Heart left ventricle (tissue), 16 donors: ENCODE measurements at regions not wholly inside any gene's neighbourhood (a gene's known extent, or its start where the extent isn't known, plus 50 kb on each side); places are given as distances from the start of the nearest gene placed in this dataset.
A peak's percentile ranks its signal among the peaks of the same experiment; 100 is the strongest.

Source experiments
- ATAC-seq, 4 donors: fragments of 200-7000 bp; cut with Tn5 transposase; one replicate each; pipeline ENCODE4 v1.9.1; 2020 to 2022; ENCODE audit warnings: moderate library complexity in 4 of 4, mild to moderate bottlenecking in 3 of 4, moderate number of reproducible peaks in 1 of 4
- DNase-seq, 5 donors: peaks; one replicate each; pipeline ENCODE4 v3.0.0-alpha.2; 2020
- H3K27ac ChIP-seq, 12 donors: fragments of 200-600 bp; sonication (generic) in 4 of 12; one replicate each; pipeline versions ENCODE4 v1.5.0 to v1.8.0; 2016 to 2022; ENCODE audit warnings: mild to moderate bottlenecking in 2 of 12
- H3K27me3 ChIP-seq, 9 donors: fragments of 200-600 bp; sonication (generic) in 2 of 9; one replicate each; pipeline versions ENCODE4 v1.5.1 to v1.8.0; 2016 to 2022; ENCODE audit warnings: mild to moderate bottlenecking in 3 of 9
- H3K36me3 ChIP-seq, 9 donors: fragments of 200-600 bp; sonication (generic) in 2 of 9; one replicate each; pipeline versions ENCODE4 v1.5.0 to v1.8.0; 2018 to 2022; ENCODE audit warnings: mild to moderate bottlenecking in 2 of 9
- H3K4me1 ChIP-seq, 12 donors: fragments of 200-600 bp; sonication (generic) in 4 of 12; one replicate each; pipeline versions ENCODE4 v1.5.0 to v1.8.0; 2016 to 2022; ENCODE audit warnings: mild to moderate bottlenecking in 3 of 12
- H3K4me3 ChIP-seq, 12 donors: fragments of 200-600 bp; sonication (generic) in 4 of 12; one replicate each; pipeline versions ENCODE4 v1.5.0 to v1.8.0; 2017 to 2022; ENCODE audit warnings: mild to moderate bottlenecking in 9 of 12, moderate library complexity in 4 of 12
- H3K9me3 ChIP-seq, 12 donors: fragments of 200-600 bp; sonication (generic) in 4 of 12; one replicate each; pipeline versions ENCODE4 v1.5.0 to v1.8.0; 2016 to 2022; ENCODE audit warnings: mild to moderate bottlenecking in 1 of 12
- CTCF ChIP-seq, 12 donors: fragments of 200-600 bp; sonication (generic) in 4 of 12; IDR thresholded peaks; one replicate each; pipeline versions ENCODE4 v1.5.0 to v1.8.0; 2018 to 2022; ENCODE audit warnings: antibody characterized with exemption in 12 of 12, mild to moderate bottlenecking in 5 of 12
- POLR2A ChIP-seq, 2 donors: fragments of 450-650 bp; IDR thresholded peaks; one replicate each; pipeline ENCODE4 v1.6.1; 2017; ENCODE audit warnings: antibody characterized with exemption in 2 of 2, mild to moderate bottlenecking in 2 of 2, moderate library complexity in 2 of 2
- WGBS, 4 donors: extraction: QIAGEN DNeasy Blood & Tissue Kit in 2 of 4; methylation state at CpG; one replicate each; pipeline versions ENCODE4 v1.1.5 to v1.1.7; 2013 to 2018; 5-methylcytosine and 5-hydroxymethylcytosine counted together
- intact Hi-C, 10 donors: fragments of 100-400 bp; cut with DNase I; formaldehyde crosslinking; loops; one replicate each; pipeline versions ENCODE4 v1.11.1 to v1.14.2; 2022
- donor health status: ischemic (EF 13 %, LVEDD 7.1; RV severe dilation, severe dysfunction).
- donor health status: healthy with polysubstance abuse.
- donor health status: DM: no; HTN: yes; CAD: no.
- donor health status: DM: no; HTN: no; CAD: no.
- donor health status: ischemic (EF 25% LVEDD 6.9; RV normal size, moderate dysfunction).
- donor health status: ischemic (EF 25% LVEDD 5.7; RV mildly dilated, moderate dysfunction).
- donor health status: healthy.
- donor health status: DM: yes; HTN: yes; CAD: no.
- donor health status: ischemic (EF 35%, LVEDD 5.7; RV mildly dilated, moderate dysfunction).
- donor health status: nonischemic (EF 11% LVEDD 7.7; RV severe dilation, severe dysfunction).
- donor health status: DM: yes; HTN: yes; CAD: no.
- donor health status: PGD.
- donor health status: ischemic (EF 29% LVEDD 5.4; RV normal size, mild dysfunction).
- donor health status: nonischemic (EF 23%, LVEDD 6.1; RV moderate dilation, normal function).

- 73 to 77% (median 76%) methylated on average over 1 of the region's 1 CpG for WGBS, 4 donors
- intact Hi-C loops, result no loop called here
- Histone ChIP-seq H3K36me3 (no peaks in the 10 kb centered on the region), H3K9me3 (no peaks in the 10 kb centered on the region), H3K27me3 (no peaks in the 10 kb centered on the region), H3K27ac (peak overlapping the region in 1 of 12 donors; percentile 85), H3K4me3 (peak overlapping the region in 2 of 12 donors; percentile 29 to 58), H3K4me1 (peaks cover 0 to 23% (median 0%) of the 10 kb centered on the region in 12 donors)
- TF ChIP-seq POLR2A (IDR thresholded peaks at IDR 0.05) (no peak), CTCF (IDR thresholded peaks at IDR 0.05) (no peak)
- DNase-seq (no peak), ATAC-seq (no peak)
These were observed 387.4 kb downstream of the CETN3 start for GRCh38 chr5:90022002-90022710.

DNA sequence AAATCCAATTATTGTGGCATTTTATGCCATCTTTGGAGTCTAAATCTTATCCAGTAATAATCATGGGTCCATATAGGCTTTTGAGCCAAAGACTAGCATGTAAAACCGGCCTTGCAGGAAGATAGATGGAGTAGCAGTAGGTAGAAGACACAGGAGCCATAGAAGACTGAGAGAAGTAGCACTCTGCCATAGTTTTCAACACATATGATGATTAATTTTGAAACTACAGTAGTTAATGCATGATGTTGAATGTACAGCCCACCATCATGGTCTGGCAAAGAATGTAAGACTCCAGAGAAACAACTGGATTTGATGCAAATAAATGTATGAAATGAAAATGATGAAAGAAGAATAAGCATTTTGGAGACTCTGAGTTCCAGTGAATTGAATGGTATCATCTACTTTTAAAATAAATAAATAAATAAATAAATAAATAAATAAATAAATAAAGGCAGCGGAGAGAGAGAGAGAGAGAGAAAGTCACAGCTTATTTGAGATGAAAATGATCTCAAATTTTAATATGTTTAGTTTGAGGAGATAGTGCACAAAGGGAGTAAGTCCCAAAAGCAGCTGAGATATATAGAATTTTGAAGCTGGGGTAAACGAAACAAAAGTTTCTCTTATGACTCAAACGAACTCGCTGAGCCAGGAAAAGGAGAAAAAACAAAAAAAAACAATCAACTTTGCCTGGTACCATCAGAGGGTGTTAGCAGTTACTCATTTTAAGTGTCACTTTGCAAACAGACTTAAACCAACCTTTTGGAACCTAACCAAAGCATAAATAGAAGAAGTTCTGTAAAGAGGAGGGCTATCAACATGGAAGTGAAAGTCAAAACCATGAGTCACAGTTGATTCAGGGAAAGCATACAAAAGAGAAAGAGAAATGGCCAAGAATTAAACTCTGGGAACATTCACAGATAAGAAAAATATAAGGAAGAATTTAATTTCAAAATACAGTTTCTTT lies 388.7 kb downstream of the CETN3 start:
- H3K36me3 ChIP-seq, result no peaks in the 10 kb centered on the region
- TF ChIP-seq CTCF (IDR thresholded peaks at IDR 0.05), result no peak
- TF ChIP-seq POLR2A (IDR thresholded peaks at IDR 0.05), result no peak
- DNase-seq (no peak), ATAC-seq (peak in 3 of 4 donors; percentile 44 to 80 (median 62))
- H3K4me3 ChIP-seq, result peak overlapping the region in 10 of 12 donors; percentile 10 to 58 (median 28)
- WGBS, 4 donors, result 77 to 79% (median 79%) methylated on average over 5 of the region's 5 CpGs
- H3K27me3 ChIP-seq, result no peaks in the 10 kb centered on the region
- intact Hi-C loops, result no loop called here
- no peaks in the 10 kb centered on the region for H3K9me3 ChIP-seq
- H3K27ac ChIP-seq, result peak overlapping the region in 7 of 12 donors; percentile 10 to 85 (median 17)
- peaks cover 0 to 24% (median 0%) of the 10 kb centered on the region in 12 donors for H3K4me1 ChIP-seq

DNA sequence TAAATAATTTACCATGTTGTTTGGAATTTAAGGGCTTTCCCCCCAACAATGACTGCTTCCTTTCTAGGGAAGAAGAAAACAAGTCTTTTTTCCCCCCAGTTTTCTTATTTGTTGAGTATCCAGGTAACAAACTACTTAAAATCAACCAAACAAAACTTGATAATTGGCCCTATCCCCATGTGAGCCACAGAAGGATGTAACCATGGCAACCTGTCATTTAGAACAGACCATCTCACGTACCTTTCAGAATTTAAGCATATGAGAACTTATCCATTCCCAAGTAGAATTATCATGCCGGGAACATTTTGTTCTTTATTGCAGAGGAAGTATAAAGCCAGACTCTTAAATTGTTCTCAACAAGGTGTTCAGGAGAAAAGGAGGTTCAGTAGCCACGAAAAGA lies 392.3 kb downstream of the CETN3 start:
- Histone ChIP-seq H3K36me3 (no peaks in the 10 kb centered on the region), H3K4me3 (no peak overlapping the region), H3K27ac (no peak overlapping the region), H3K4me1 (peaks cover 0 to 28% (median 0%) of the 10 kb centered on the region in 12 donors), H3K9me3 (no peaks in the 10 kb centered on the region), H3K27me3 (no peaks in the 10 kb centered on the region)
- TF ChIP-seq POLR2A (IDR thresholded peaks at IDR 0.05) (no peak), CTCF (IDR thresholded peaks at IDR 0.05) (no peak)
- ATAC-seq (no peak), DNase-seq (no peak)
- intact Hi-C loops, result no loop called here
- 78 to 90% (median 86%) methylated on average over 3 of the region's 3 CpGs for WGBS, 4 donors

- Histone ChIP-seq H3K9me3 (no peaks in the 10 kb centered on the region), H3K4me1 (peaks cover 0 to 14% (median 0%) of the 10 kb centered on the region in 12 donors), H3K36me3 (no peaks in the 10 kb centered on the region), H3K27ac (peak overlapping the region in 1 of 12 donors; percentile 43), H3K4me3 (no peak overlapping the region), H3K27me3 (no peaks in the 10 kb centered on the region)
- ATAC-seq (peak in 3 of 4 donors; percentile 41 to 49 (median 48)), DNase-seq (no peak)
- TF ChIP-seq POLR2A (IDR thresholded peaks at IDR 0.05) (no peak), CTCF (IDR thresholded peaks at IDR 0.05) (no peak)
- intact Hi-C loops, result no loop called here
- 31 to 46% (median 38%) methylated on average over 3 of the region's 3 CpGs for WGBS, 4 donors
These were observed 394.0 kb downstream of the CETN3 start for GRCh38 chr5:90015584-90016018.
